H1 (cell line): ENCODE measurements at regions not wholly inside any gene's neighbourhood (a gene's known extent, or its start where the extent isn't known, plus 50 kb on each side); places are given as distances from the start of the nearest gene placed in this dataset.

Experiments used
- GABPA ChIP-seq: IDR thresholded peaks from 2 replicates; pipeline ENCODE4 v1.6.1; 2011; ENCODE audit warnings: mild to moderate bottlenecking, low read length, moderate library complexity, borderline replicate concordance; ENCODE audit not compliant: insufficient read depth
- RFX5 ChIP-seq: IDR thresholded peaks from 2 replicates; pipeline ENCODE4 v1.6.1; 2011; ENCODE audit warnings: low read depth, low read length, improper control_type of control experiment, borderline replicate concordance
- SIN3A ChIP-seq, 2 experiments: IDR thresholded peaks in 1 of 2; conservative IDR thresholded peaks in 1 of 2; 2 replicates each; pipeline ENCODE4 v1.6.1; 2011 to 2012; ENCODE audit warnings: low read length in 2 of 2, improper control_type of control experiment in 1 of 2, low read depth in 1 of 2, mild to moderate bottlenecking in 1 of 2

DNA sequence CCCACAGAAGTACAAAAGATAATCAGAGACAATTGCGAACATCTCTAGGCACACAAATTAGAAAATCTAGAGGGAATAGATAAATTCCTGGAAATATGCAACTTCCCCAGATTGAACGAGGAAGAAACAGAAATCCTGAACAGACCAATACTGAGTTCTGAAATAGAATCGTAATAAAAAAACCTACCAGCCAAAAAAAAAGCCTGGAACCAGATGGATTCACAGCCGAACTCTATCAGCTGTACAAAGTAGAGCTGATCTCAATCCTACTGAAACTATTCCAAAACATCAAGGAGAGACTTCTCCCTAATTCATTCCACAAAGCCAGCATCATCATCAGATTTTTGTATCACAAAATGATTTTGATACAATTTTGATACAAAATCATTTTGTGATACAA is 206.4 kb downstream of the REEP3 start (continued):
- TF ChIP-seq RFX5, result no peak
- TF ChIP-seq GABPA, result no peak
- no peak for TF ChIP-seq SIN3A (conservative IDR thresholded peaks at IDR 0.05 in 1 of 2, IDR thresholded peaks at IDR 0.05 in 1 of 2; ENCODE audit: low read depth in 1 of 2, low read length in 2 of 2)
